ENCODE measurements at regions not wholly inside any gene's neighbourhood (a gene's known extent, or its start where the extent isn't known, plus 50 kb on each side); places are given as distances from the start of the nearest gene placed in this dataset.

GRCh38 chr4:4960574-4960973 lies 58.7 kb downstream of the CYTL1 start:
- CTCF ChIA-PET = no interaction called here
- Histone ChIP-seq H3K4me1 (ENCODE audit: control insufficient read depth, insufficient read depth, low read length) (no peaks in the 10 kb centered on the region), H3K4me3 (ENCODE audit: low read depth, low read length) (no peak overlapping the region), H3K27ac (ENCODE audit: extremely low read depth, low read depth, low read length) (no peak overlapping the region), H3K36me3 (ENCODE audit: control insufficient read depth in 2 of 2, insufficient read depth in 1 of 2, low read length in 2 of 2) (no peaks in the 10 kb centered on the region), H3K9me3 (ENCODE audit: control insufficient read depth, insufficient read depth, low read depth, low read length) (no peaks in the 10 kb centered on the region)
- POLR2A ChIA-PET = no interaction called here
- no peak for TF ChIP-seq ZNF157 (tag by site-specific recombination; IDR thresholded peaks at IDR 0.05)
- TF ChIP-seq REST (tag by site-specific recombination; IDR thresholded peaks at IDR 0.05) = no peak
- no peak for TF ChIP-seq ZNF433 (tag by site-specific recombination; IDR thresholded peaks at IDR 0.05; ENCODE audit: low read depth)
- TF ChIP-seq, protein P1, sequence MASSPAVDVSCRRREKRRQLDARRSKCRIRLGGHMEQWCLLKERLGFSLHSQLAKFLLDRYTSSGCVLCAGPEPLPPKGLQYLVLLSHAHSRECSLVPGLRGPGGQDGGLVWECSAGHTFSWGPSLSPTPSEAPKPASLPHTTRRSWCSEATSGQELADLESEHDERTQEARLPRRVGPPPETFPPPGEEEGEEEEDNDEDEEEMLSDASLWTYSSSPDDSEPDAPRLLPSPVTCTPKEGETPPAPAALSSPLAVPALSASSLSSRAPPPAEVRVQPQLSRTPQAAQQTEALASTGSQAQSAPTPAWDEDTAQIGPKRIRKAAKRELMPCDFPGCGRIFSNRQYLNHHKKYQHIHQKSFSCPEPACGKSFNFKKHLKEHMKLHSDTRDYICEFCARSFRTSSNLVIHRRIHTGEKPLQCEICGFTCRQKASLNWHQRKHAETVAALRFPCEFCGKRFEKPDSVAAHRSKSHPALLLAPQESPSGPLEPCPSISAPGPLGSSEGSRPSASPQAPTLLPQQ (tag by site-specific recombination; IDR thresholded peaks at IDR 0.05) = no peak
- TF ChIP-seq HOXC10 (CRISPR knock-in tag; IDR thresholded peaks at IDR 0.05) = no peak
- TF ChIP-seq ZNF132 (tag by site-specific recombination; IDR thresholded peaks at IDR 0.05; ENCODE audit: borderline replicate concordance) = no peak

DNA sequence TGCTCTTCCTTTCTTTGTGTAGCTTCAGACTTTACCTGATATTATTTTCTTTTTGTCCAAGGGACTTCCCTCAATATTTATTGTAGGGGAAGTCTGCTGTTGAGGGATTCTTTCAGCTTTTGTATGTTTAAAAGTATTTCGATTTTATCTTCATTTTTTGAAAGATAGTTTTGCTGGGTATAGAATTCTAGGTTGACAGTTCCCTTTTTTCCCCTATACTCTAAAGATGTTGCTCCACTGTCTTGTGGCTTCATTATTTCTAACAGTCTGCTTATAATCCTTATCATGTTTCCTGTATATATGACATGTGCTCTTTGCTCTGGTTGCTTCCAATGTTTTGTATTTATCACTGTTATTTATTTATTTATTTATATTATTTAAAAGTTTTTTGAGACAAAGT lies 57.3 kb downstream of the CYTL1 start:
- no peak overlapping the region for H3K4me3 ChIP-seq (ENCODE audit: low read depth, low read length)
- CTCF ChIA-PET = no interaction called here
- POLR2A ChIA-PET = no interaction called here
- no peak overlapping the region for H3K27ac ChIP-seq (ENCODE audit: extremely low read depth, low read depth, low read length)
- H3K36me3 ChIP-seq (ENCODE audit: control insufficient read depth in 2 of 2, insufficient read depth in 1 of 2, low read length in 2 of 2) = no peaks in the 10 kb centered on the region
- H3K4me1 ChIP-seq (ENCODE audit: control insufficient read depth, insufficient read depth, low read length) = no peaks in the 10 kb centered on the region
- no peaks in the 10 kb centered on the region for H3K9me3 ChIP-seq (ENCODE audit: control insufficient read depth, insufficient read depth, low read depth, low read length)
- TF ChIP-seq ZNF350 (tag by site-specific recombination; IDR thresholded peaks at IDR 0.05) (no peak), SETDB1 (IDR thresholded peaks at IDR 0.05; ENCODE audit: insufficient read length, low read length) (peak; percentile 85)

- CTCF ChIA-PET = no interaction called here
- Histone ChIP-seq H3K4me3 (ENCODE audit: low read depth, low read length) (no peak overlapping the region), H3K4me1 (ENCODE audit: control insufficient read depth, insufficient read depth, low read length) (no peaks in the 10 kb centered on the region), H3K9me3 (ENCODE audit: control insufficient read depth, insufficient read depth, low read depth, low read length) (no peaks in the 10 kb centered on the region), H3K27ac (ENCODE audit: extremely low read depth, low read depth, low read length) (no peak overlapping the region), H3K36me3 (ENCODE audit: control insufficient read depth in 2 of 2, insufficient read depth in 1 of 2, low read length in 2 of 2) (no peaks in the 10 kb centered on the region)
- POLR2A ChIA-PET = no interaction called here
- peak; percentile 80 for TF ChIP-seq SETDB1 (IDR thresholded peaks at IDR 0.05; ENCODE audit: insufficient read length, low read length)
- TF ChIP-seq ZNF747 (tag by site-specific recombination; IDR thresholded peaks at IDR 0.05) = no peak
Measured at GRCh38 chr4:4962928-4963327, 56.3 kb downstream of the CYTL1 start.
